MCF 10A (cell line): ENCODE measurements at regions not wholly inside any gene's neighbourhood (a gene's known extent, or its start where the extent isn't known, plus 50 kb on each side); places are given as distances from the start of the nearest gene placed in this dataset.

Experiments used
- BruUV-seq: library from RNA; stranded (reverse); fragments of 400-500 nt; replicated peaks from 2 replicates; lab custom pipeline; 2021; lab: Mats Ljungman, UMichigan
- CTCF ChIA-PET: fragments of 300-600 bp; sonication (Branson Sonifier 250); formaldehyde crosslinking; extraction: SDS; loops from one replicate; lab custom pipeline; 2021; ENCODE audit warnings: antibody characterized with exemption, inconsistent platforms; lab: Yijun Ruan, JAX
- POLR2A ChIA-PET: fragments of 300-600, 350-650 bp; sonication (Branson Sonifier 250); formaldehyde crosslinking; extraction: SDS; loops from one replicate; lab custom pipeline; 2020; ENCODE audit warnings: antibody characterized with exemption, inconsistent platforms; lab: Yijun Ruan, JAX
- DNase-seq: peaks from one replicate; pipeline ENCODE4 v3.0.0-alpha.2; 2018; ENCODE audit not compliant: unreplicated experiment
- H3K27ac Mint-ChIP-seq: one replicate; pipeline ENCODE4 v1.8.0; 2022; ENCODE audit warnings: mild to moderate bottlenecking, low read depth, mixed read lengths; ENCODE audit not compliant: unreplicated experiment
- H3K27me3 Mint-ChIP-seq: one replicate; pipeline ENCODE4 v1.8.0; 2022; ENCODE audit warnings: mixed read lengths; ENCODE audit not compliant: insufficient read depth, unreplicated experiment
- H3K36me3 Mint-ChIP-seq: one replicate; pipeline ENCODE4 v1.8.0; 2022; ENCODE audit warnings: mild to moderate bottlenecking, moderate library complexity, mixed read lengths; ENCODE audit not compliant: insufficient read depth, unreplicated experiment
- H3K4me1 Mint-ChIP-seq: one replicate; pipeline ENCODE4 v1.8.0; 2022; ENCODE audit warnings: mixed read lengths; ENCODE audit not compliant: insufficient read depth, unreplicated experiment
- H3K4me3 Mint-ChIP-seq: one replicate; pipeline ENCODE4 v1.8.0; 2022; ENCODE audit warnings: mild to moderate bottlenecking, moderate library complexity, mixed read lengths; ENCODE audit not compliant: unreplicated experiment
- H3K9me3 Mint-ChIP-seq: one replicate; pipeline ENCODE4 v1.8.0; 2022; ENCODE audit warnings: mixed read lengths; ENCODE audit not compliant: unreplicated experiment
- intact Hi-C: fragments of 100-400 bp; cut with micrococcal nuclease; formaldehyde crosslinking; loops from 2 replicates; pipeline ENCODE4 v1.14.1; 2022
- TF ChIP-seq, protein P1 (sequence below): fragments of 200-600 bp; IDR thresholded peaks from one replicate; pipeline ENCODE4 v1.8.0; 2022; ENCODE audit warnings: antibody characterized with exemption, mild to moderate bottlenecking; ENCODE audit not compliant: unreplicated experiment

DNA sequence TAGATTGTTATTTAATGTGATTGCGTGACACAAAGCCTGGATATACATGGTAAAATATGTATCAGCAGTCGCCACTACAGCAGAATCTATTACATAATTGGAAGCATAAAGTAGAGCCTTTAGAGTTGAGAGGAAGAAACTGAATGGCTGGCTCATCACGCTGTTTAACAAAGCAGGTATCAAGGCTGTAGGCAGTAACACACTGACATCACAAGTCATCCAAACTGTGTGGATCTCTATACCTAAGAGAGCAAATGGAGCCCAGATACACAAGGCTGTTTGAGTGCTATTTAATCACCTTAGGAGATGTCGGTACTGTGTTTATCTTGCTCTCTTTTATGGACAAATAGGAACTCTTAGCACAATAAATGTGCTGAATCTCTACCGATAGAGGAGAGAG, 864.4 kb downstream of the VGLL3 start:
- CTCF ChIA-PET: no interaction called here
- H3K27ac Mint-ChIP-seq: no peak overlapping the region

More for the DNA sequence above, 864.4 kb downstream of the VGLL3 start:
- no peak for DNase-seq
- no TSS peak for BruUV-seq
- TF ChIP-seq, protein P1, sequence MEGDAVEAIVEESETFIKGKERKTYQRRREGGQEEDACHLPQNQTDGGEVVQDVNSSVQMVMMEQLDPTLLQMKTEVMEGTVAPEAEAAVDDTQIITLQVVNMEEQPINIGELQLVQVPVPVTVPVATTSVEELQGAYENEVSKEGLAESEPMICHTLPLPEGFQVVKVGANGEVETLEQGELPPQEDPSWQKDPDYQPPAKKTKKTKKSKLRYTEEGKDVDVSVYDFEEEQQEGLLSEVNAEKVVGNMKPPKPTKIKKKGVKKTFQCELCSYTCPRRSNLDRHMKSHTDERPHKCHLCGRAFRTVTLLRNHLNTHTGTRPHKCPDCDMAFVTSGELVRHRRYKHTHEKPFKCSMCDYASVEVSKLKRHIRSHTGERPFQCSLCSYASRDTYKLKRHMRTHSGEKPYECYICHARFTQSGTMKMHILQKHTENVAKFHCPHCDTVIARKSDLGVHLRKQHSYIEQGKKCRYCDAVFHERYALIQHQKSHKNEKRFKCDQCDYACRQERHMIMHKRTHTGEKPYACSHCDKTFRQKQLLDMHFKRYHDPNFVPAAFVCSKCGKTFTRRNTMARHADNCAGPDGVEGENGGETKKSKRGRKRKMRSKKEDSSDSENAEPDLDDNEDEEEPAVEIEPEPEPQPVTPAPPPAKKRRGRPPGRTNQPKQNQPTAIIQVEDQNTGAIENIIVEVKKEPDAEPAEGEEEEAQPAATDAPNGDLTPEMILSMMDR: no peak
- intact Hi-C loops: no loop called here
- POLR2A ChIA-PET: no interaction called here
- Mint-ChIP-seq H3K4me3 (no peak overlapping the region), H3K4me1 (no peaks in the 10 kb centered on the region), H3K27me3 (peaks cover 1% of the 10 kb centered on the region), H3K9me3 (no peaks in the 10 kb centered on the region), H3K36me3 (no peaks in the 10 kb centered on the region)
